HEK293 (cell line): ENCODE measurements at regions not wholly inside any gene's neighbourhood (a gene's known extent, or its start where the extent isn't known, plus 50 kb on each side); places are given as distances from the start of the nearest gene placed in this dataset.
"Not testable (repeated sequence)": the region's sequence is repeated elsewhere in the genome, so short reads cannot be mapped to it uniquely, and the experiment has no call there.

Experiments
- CTCF ChIA-PET: fragments of 350-600 bp; formaldehyde crosslinking; extraction: SDS; loops from one replicate; lab custom pipeline; 2021; ENCODE audit warnings: antibody characterized with exemption; lab: Yijun Ruan, JAX
- POLR2A ChIA-PET: fragments of 300-600 bp; formaldehyde crosslinking; extraction: SDS; loops from one replicate; lab custom pipeline; 2020; ENCODE audit warnings: antibody characterized with exemption, inconsistent platforms; lab: Yijun Ruan, JAX
- H3K27ac ChIP-seq: fragments of 200-500 bp; sonication (Bioruptor generic); 2 replicates; pipeline ENCODE4 v1.5.1; 2014; ENCODE audit warnings: low read depth, low read length, control low read depth, inconsistent platforms; ENCODE audit errors: extremely low read depth
- H3K36me3 ChIP-seq, 2 experiments: fragments of 200-500 bp in 1 of 2; sonication (Bioruptor generic) in 1 of 2; 1 replicate in 1 of 2; 2 replicates in 1 of 2; pipeline ENCODE4 v1.5.1; 2014 to 2017; ENCODE audit warnings: inconsistent platforms in 2 of 2, low read length in 2 of 2; ENCODE audit not compliant: control insufficient read depth in 2 of 2, insufficient read depth in 1 of 2
- H3K4me1 ChIP-seq: fragments of 200-500 bp; sonication (Bioruptor generic); 2 replicates; pipeline ENCODE4 v1.5.1; 2014; ENCODE audit warnings: mild to moderate bottlenecking, low read length, inconsistent platforms; ENCODE audit not compliant: control insufficient read depth, insufficient read depth
- H3K4me3 ChIP-seq: 2 replicates; pipeline ENCODE4 v1.5.1; 2011; ENCODE audit warnings: low read depth, mild to moderate bottlenecking, control low read depth, low read length, moderate library complexity
- H3K9me3 ChIP-seq: fragments of 200-500 bp; sonication (Bioruptor generic); 2 replicates; pipeline ENCODE4 v1.5.1; 2014; ENCODE audit warnings: low read depth, low read length, inconsistent platforms; ENCODE audit not compliant: control insufficient read depth, insufficient read depth
- GFI1B ChIP-seq: fragments of 450-650 bp; formaldehyde crosslinking; IDR thresholded peaks from 2 replicates; pipeline ENCODE4 v1.5.1; 2016; ENCODE audit warnings: missing biosample characterization, missing genetic modification characterization
- KLF1 ChIP-seq: fragments of 450-650 bp; formaldehyde crosslinking; IDR thresholded peaks from 2 replicates; pipeline ENCODE4 v1.5.1; 2016; ENCODE audit warnings: missing biosample characterization, missing genetic modification characterization
- SETDB1 ChIP-seq: IDR thresholded peaks from one replicate; pipeline ENCODE4 v1.6.1; 2017; ENCODE audit warnings: mild to moderate bottlenecking, low read length, moderate library complexity, mixed read lengths; ENCODE audit not compliant: insufficient read length
- ZBTB10 ChIP-seq: fragments of 450-650 bp; formaldehyde crosslinking; IDR thresholded peaks from 2 replicates; pipeline ENCODE4 v1.5.1; 2016; ENCODE audit warnings: missing biosample characterization, missing genetic modification characterization
- ZFP3 ChIP-seq: fragments of 450-650 bp; formaldehyde crosslinking; IDR thresholded peaks from 2 replicates; pipeline ENCODE4 v1.5.1; 2016; ENCODE audit warnings: low read depth, missing biosample characterization, missing genetic modification characterization
- ZNF10 ChIP-seq: fragments of 450-650 bp; formaldehyde crosslinking; IDR thresholded peaks from 2 replicates; pipeline ENCODE4 v1.5.1; 2017; ENCODE audit warnings: missing biosample characterization, missing genetic modification characterization
- ZNF132 ChIP-seq: fragments of 450-650 bp; formaldehyde crosslinking; IDR thresholded peaks from 2 replicates; pipeline ENCODE4 v1.5.1; 2017; ENCODE audit warnings: missing biosample characterization, missing genetic modification characterization, borderline replicate concordance
- ZNF221 ChIP-seq: fragments of 450-650 bp; formaldehyde crosslinking; IDR thresholded peaks from 2 replicates; pipeline ENCODE4 v1.5.1; 2017; ENCODE audit warnings: missing biosample characterization, missing genetic modification characterization, borderline replicate concordance
- ZNF324 ChIP-seq: fragments of 450-650 bp; formaldehyde crosslinking; IDR thresholded peaks from 2 replicates; pipeline ENCODE4 v1.5.1; 2016; ENCODE audit warnings: missing biosample characterization, missing genetic modification characterization
- ZNF423 ChIP-seq: fragments of 450-650 bp; formaldehyde crosslinking; IDR thresholded peaks from 2 replicates; pipeline ENCODE4 v1.5.1; 2016; ENCODE audit warnings: missing biosample characterization, missing genetic modification characterization
- ZNF426 ChIP-seq: fragments of 450-650 bp; formaldehyde crosslinking; IDR thresholded peaks from 2 replicates; pipeline ENCODE4 v1.5.1; 2017; ENCODE audit warnings: missing biosample characterization, missing genetic modification characterization, mild to moderate bottlenecking, inconsistent platforms, moderate library complexity
- ZNF449 ChIP-seq: fragments of 450-650 bp; formaldehyde crosslinking; IDR thresholded peaks from 2 replicates; pipeline ENCODE4 v1.5.1; 2017; ENCODE audit warnings: missing biosample characterization, mild to moderate bottlenecking, missing genetic modification characterization, moderate library complexity
- ZNF529 ChIP-seq: fragments of 450-650 bp; formaldehyde crosslinking; IDR thresholded peaks from 2 replicates; pipeline ENCODE4 v1.5.1; 2017; ENCODE audit warnings: missing genetic modification characterization, missing biosample characterization; ENCODE audit not compliant: insufficient replicate concordance
- ZNF549 ChIP-seq: fragments of 450-650 bp; IDR thresholded peaks from 2 replicates; pipeline ENCODE4 v1.5.1; 2018; ENCODE audit warnings: missing biosample characterization, missing genetic modification characterization, mild to moderate bottlenecking, inconsistent platforms, moderate library complexity
- ZNF600 ChIP-seq: fragments of 450-650 bp; formaldehyde crosslinking; IDR thresholded peaks from 2 replicates; pipeline ENCODE4 v1.5.1; 2016; ENCODE audit warnings: missing biosample characterization, missing genetic modification characterization
- ZNF623 ChIP-seq: fragments of 450-650 bp; formaldehyde crosslinking; IDR thresholded peaks from 2 replicates; pipeline ENCODE4 v1.5.1; 2016; ENCODE audit warnings: missing biosample characterization, missing genetic modification characterization
- ZSCAN23 ChIP-seq: fragments of 450-650 bp; formaldehyde crosslinking; IDR thresholded peaks from 2 replicates; pipeline ENCODE4 v1.5.1; 2016; ENCODE audit warnings: missing biosample characterization, missing genetic modification characterization

GRCh38 chr18:78268226-78268988 lies 711.2 kb upstream of the SALL3 start:
- H3K36me3 ChIP-seq: no peaks in the 10 kb centered on the region
- no peaks in the 10 kb centered on the region for H3K4me1 ChIP-seq
- CTCF ChIA-PET: no interaction called here
- H3K27ac ChIP-seq: no peak overlapping the region
- H3K9me3 ChIP-seq: no peaks in the 10 kb centered on the region
- no peak for TF ChIP-seq ZNF549 (tag by site-specific recombination)
- TF ChIP-seq ZNF132 (tag by site-specific recombination): no peak
- no peak for TF ChIP-seq ZNF324 (tag by site-specific recombination)
- TF ChIP-seq ZNF449 (tag by site-specific recombination): no peak
- no peak for TF ChIP-seq ZNF623 (tag by site-specific recombination)
- no peak for TF ChIP-seq ZFP3 (tag by site-specific recombination)
- TF ChIP-seq ZSCAN23: no peak
- TF ChIP-seq ZNF10: no peak
- TF ChIP-seq GFI1B: no peak
- no peak for TF ChIP-seq ZNF221 (tag by site-specific recombination)
- TF ChIP-seq, all 188 proteins: peak for 0
- H3K4me3 ChIP-seq: no peak overlapping the region
- POLR2A ChIA-PET: no interaction called here

GRCh38 chr18:78271790-78272189 lies 707.8 kb upstream of the SALL3 start:
- no peak overlapping the region for H3K27ac ChIP-seq
- no peaks in the 10 kb centered on the region for H3K4me1 ChIP-seq
- TF ChIP-seq ZNF423 (tag by site-specific recombination) (no peak), KLF1 (tag by site-specific recombination) (no peak), ZBTB10 (tag by site-specific recombination) (no peak), ZNF600 (tag by site-specific recombination) (no peak), ZNF426 (tag by site-specific recombination) (no peak)
- ChIA-PET CTCF (no interaction called here), POLR2A (no interaction called here)
- H3K4me3 ChIP-seq: no peak overlapping the region
- H3K9me3 ChIP-seq: no peaks in the 10 kb centered on the region
- H3K36me3 ChIP-seq: no peaks in the 10 kb centered on the region

- ChIA-PET POLR2A (no interaction called here), CTCF (interaction anchor here (0.6 kb wide), 1 partner anchor 347 kb away, joined by 7 read pairs; no protein-coding TSS in a partner anchor)
- TF ChIP-seq ZNF529 (no peak), SETDB1 (peak; percentile 72)
- Histone ChIP-seq H3K36me3 (no peaks in the 10 kb centered on the region), H3K9me3 (no peaks in the 10 kb centered on the region), H3K4me1 (no peaks in the 10 kb centered on the region), H3K4me3 (no peak overlapping the region), H3K27ac (no peak overlapping the region)
These were observed 705.7 kb upstream of the SALL3 start for GRCh38 chr18:78273876-78274275.

GRCh38 chr18:78283425-78283824 lies 696.2 kb upstream of the SALL3 start:
- H3K9me3 ChIP-seq, POLR2A ChIA-PET, H3K36me3 ChIP-seq, H3K27ac ChIP-seq, H3K4me3 ChIP-seq, H3K4me1 ChIP-seq: not testable (repeated sequence)
- CTCF ChIA-PET: interaction anchor here (0.6 kb wide), 1 partner anchor 602 kb away, joined by 4 read pairs; no protein-coding TSS in a partner anchor
